ENCODE measurements at regions not wholly inside any gene's neighbourhood (a gene's known extent, or its start where the extent isn't known, plus 50 kb on each side); places are given as distances from the start of the nearest gene placed in this dataset.
A peak's percentile ranks its signal among the peaks of the same experiment; 100 is the strongest.

DNA sequence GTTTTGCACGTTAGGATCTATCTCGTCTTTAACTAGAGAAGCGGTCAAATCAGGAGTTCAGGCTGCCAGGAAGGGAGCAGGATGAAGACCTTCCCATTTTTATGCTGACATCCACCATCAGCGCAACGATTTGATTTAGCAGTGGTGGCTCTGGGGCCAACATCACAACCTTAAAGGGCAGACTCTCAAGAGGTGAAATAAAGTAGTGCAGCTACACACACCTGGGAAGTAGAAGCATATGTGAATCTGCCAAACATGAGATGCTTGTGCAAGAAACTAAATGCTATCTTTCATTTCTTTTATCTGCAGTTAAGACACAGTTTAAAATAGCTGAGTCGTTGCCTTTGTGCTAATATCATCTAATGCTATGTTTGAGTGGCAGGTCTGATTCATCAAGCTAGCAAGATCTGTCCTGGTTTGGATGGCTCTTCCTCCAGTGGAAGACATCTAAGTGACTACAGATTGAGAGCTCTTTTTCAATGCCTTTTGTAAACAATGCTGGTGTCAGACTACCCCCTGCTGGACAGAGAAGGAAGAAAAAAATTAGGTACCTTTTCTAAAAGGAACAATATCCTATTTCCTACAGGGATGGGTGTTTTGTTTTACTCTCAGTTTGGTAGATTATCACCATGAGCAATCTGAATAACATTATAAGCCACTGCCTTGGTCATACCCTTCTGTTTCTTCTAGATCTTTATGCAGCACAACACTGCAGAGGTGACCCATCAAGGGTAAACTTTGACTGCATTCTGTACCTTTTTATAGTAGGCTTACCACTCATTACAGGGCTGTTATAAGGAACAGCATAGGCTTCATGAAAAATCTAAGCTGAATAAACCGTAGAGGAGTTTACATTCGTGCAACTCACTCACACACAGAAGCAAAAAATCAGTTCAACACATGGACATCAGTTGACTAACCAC lies 171.6 kb upstream of the FBXL4 start:
- TF ChIP-seq EZH2phosphoT487 (IDR thresholded peaks at IDR 0.05; ENCODE audit: borderline replicate concordance, low read length): no peak
- TF ChIP-seq, protein P1, sequence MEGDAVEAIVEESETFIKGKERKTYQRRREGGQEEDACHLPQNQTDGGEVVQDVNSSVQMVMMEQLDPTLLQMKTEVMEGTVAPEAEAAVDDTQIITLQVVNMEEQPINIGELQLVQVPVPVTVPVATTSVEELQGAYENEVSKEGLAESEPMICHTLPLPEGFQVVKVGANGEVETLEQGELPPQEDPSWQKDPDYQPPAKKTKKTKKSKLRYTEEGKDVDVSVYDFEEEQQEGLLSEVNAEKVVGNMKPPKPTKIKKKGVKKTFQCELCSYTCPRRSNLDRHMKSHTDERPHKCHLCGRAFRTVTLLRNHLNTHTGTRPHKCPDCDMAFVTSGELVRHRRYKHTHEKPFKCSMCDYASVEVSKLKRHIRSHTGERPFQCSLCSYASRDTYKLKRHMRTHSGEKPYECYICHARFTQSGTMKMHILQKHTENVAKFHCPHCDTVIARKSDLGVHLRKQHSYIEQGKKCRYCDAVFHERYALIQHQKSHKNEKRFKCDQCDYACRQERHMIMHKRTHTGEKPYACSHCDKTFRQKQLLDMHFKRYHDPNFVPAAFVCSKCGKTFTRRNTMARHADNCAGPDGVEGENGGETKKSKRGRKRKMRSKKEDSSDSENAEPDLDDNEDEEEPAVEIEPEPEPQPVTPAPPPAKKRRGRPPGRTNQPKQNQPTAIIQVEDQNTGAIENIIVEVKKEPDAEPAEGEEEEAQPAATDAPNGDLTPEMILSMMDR (IDR thresholded peaks at IDR 0.05; ENCODE audit: low read depth, low read length, poor library complexity, severe bottlenecking): peak; percentile 69
- no peaks in the 10 kb centered on the region for H3K9me3 ChIP-seq (ENCODE audit: control insufficient read depth, insufficient read depth, low read length)

DNA sequence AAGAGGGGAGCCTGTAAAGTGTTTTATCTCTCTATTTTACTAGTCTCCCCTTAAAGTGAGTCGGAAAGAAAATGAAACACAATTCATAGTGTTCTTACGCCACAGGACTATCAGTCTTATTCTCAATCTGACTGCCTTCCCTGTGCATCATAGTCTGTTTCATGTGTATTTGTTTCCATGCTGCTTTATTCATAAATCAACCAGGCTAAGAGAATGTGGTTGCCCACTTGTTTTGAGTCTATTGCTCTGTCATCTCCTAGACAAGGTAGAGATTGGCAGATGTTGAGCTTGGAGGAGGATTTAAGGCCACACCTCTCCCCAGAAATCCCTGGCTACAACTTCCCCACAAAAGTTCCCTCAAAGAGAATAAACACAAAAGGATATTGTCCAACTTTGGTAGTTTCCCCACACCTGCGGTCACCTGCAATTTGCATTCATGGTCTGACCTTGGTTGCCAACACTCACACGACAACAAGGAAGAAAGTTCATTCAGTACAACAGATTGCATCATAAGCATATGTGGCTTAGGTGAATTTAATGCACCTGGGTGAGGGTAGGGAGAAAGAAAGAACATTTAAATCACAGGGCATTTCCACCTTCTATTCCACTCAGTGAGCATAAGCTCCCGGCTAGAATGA lies 167.1 kb upstream of the FBXL4 start:
- no peaks in the 10 kb centered on the region for H3K9me2 ChIP-seq (replicated peaks; ENCODE audit: control insufficient read depth, low read length)
- no peak overlapping the region for H3K4me2 ChIP-seq (ENCODE audit: low read length)
- H3K4me3 ChIP-seq (ENCODE audit: low read length): no peak overlapping the region
- no peaks in the 10 kb centered on the region for H3F3A ChIP-seq (ENCODE audit: control insufficient read depth, insufficient read depth)
- H4K20me1 ChIP-seq (ENCODE audit: control insufficient read depth, insufficient read depth, low read depth, low read length): no peaks in the 10 kb centered on the region
- no peaks in the 10 kb centered on the region for H3K9me3 ChIP-seq (ENCODE audit: control insufficient read depth, insufficient read depth, low read length)
- H3K4me1 ChIP-seq (ENCODE audit: control insufficient read depth, low read length): no peaks in the 10 kb centered on the region
- no peak overlapping the region for H3K27ac ChIP-seq (ENCODE audit: low read depth, low read length)
- TF ChIP-seq, protein P1 (IDR thresholded peaks at IDR 0.05; ENCODE audit: low read depth, low read length, poor library complexity, severe bottlenecking): no peak
- no peaks in the 10 kb centered on the region for H3K79me2 ChIP-seq (ENCODE audit: control insufficient read depth, low read length)
- H3K27me3 ChIP-seq (ENCODE audit: control insufficient read depth, low read length): peaks cover 3% of the 10 kb centered on the region; the same call in 1 of the 2 replicates
- H3K36me3 ChIP-seq (ENCODE audit: control insufficient read depth, low read length): no peaks in the 10 kb centered on the region

More for the DNA sequence above, 171.6 kb upstream of the FBXL4 start:
- Histone ChIP-seq H3K9me2 (replicated peaks; ENCODE audit: control insufficient read depth, low read length) (no peaks in the 10 kb centered on the region), H3K4me1 (ENCODE audit: control insufficient read depth, low read length) (no peaks in the 10 kb centered on the region), H3K79me2 (ENCODE audit: control insufficient read depth, low read length) (no peaks in the 10 kb centered on the region), H3F3A (ENCODE audit: control insufficient read depth, insufficient read depth) (no peaks in the 10 kb centered on the region), H4K20me1 (ENCODE audit: control insufficient read depth, insufficient read depth, low read depth, low read length) (no peaks in the 10 kb centered on the region), H3K27ac (ENCODE audit: low read depth, low read length) (no peak overlapping the region), H3K36me3 (ENCODE audit: control insufficient read depth, low read length) (no peaks in the 10 kb centered on the region), H3K4me2 (ENCODE audit: low read length) (no peak overlapping the region), H3K27me3 (ENCODE audit: control insufficient read depth, low read length) (no peaks in the 10 kb centered on the region; the same call in 1 of the 2 replicates), H3K4me3 (ENCODE audit: low read length) (no peak overlapping the region)

- no peaks in the 10 kb centered on the region for H3K9me3 ChIP-seq (ENCODE audit: control insufficient read depth, insufficient read depth, low read length)
- TF ChIP-seq, protein P1 (IDR thresholded peaks at IDR 0.05; ENCODE audit: low read depth, low read length, poor library complexity, severe bottlenecking): no peak
- no peak for TF ChIP-seq EZH2phosphoT487 (IDR thresholded peaks at IDR 0.05; ENCODE audit: borderline replicate concordance, low read length)
- H3K4me1 ChIP-seq (ENCODE audit: control insufficient read depth, low read length): no peaks in the 10 kb centered on the region
- H3K9me2 ChIP-seq (replicated peaks; ENCODE audit: control insufficient read depth, low read length): no peaks in the 10 kb centered on the region
- no peaks in the 10 kb centered on the region for H4K20me1 ChIP-seq (ENCODE audit: control insufficient read depth, insufficient read depth, low read depth, low read length)
- H3K27ac ChIP-seq (ENCODE audit: low read depth, low read length): no peak overlapping the region
- no peaks in the 10 kb centered on the region for H3K79me2 ChIP-seq (ENCODE audit: control insufficient read depth, low read length)
- H3F3A ChIP-seq (ENCODE audit: control insufficient read depth, insufficient read depth): no peaks in the 10 kb centered on the region
- H3K27me3 ChIP-seq (ENCODE audit: control insufficient read depth, low read length): peaks cover 3% of the 10 kb centered on the region; the same call in 1 of the 2 replicates
- H3K4me2 ChIP-seq (ENCODE audit: low read length): no peak overlapping the region
- no peaks in the 10 kb centered on the region for H3K36me3 ChIP-seq (ENCODE audit: control insufficient read depth, low read length)
- no peak overlapping the region for H3K4me3 ChIP-seq (ENCODE audit: low read length)
Observed at GRCh38 chr6:99111590-99111989, 163.8 kb upstream of the FBXL4 start.
